ENCODE measurements at regions not wholly inside any gene's neighbourhood (a gene's known extent, or its start where the extent isn't known, plus 50 kb on each side); places are given as distances from the start of the nearest gene placed in this dataset.

GRCh38 chr2:107698861-107699260 lies 127.8 kb upstream of the RGPD4 start:
- TF ChIP-seq TAF1 (IDR thresholded peaks at IDR 0.05; ENCODE audit: borderline replicate concordance, insufficient read depth, low read length) (no peak), POLR2AphosphoS5 (IDR thresholded peaks at IDR 0.05; ENCODE audit: low read depth, low read length) (no peak), SIN3A (IDR thresholded peaks at IDR 0.05; ENCODE audit: borderline replicate concordance, insufficient read depth, low read length) (no peak), REST (IDR thresholded peaks at IDR 0.05; ENCODE audit: insufficient read depth in 1 of 2, low read depth in 2 of 2, low read length in 2 of 2) (no peak)
